IMR-90 (cell line): ENCODE measurements at regions not wholly inside any gene's neighbourhood (a gene's known extent, or its start where the extent isn't known, plus 50 kb on each side); places are given as distances from the start of the nearest gene placed in this dataset.

ENCODE experiments used
- ATAC-seq: fragments of 200-7000 bp; cut with Tn5 transposase; 2 replicates; pipeline ENCODE4 v1.9.1; 2020; ENCODE audit warnings: low read depth, mild to moderate bottlenecking, moderate library complexity
- BruUV-seq: library from RNA; stranded (reverse); fragments of 400-500 nt; replicated peaks from 2 replicates; lab custom pipeline; 2021; lab: Mats Ljungman, UMichigan
- CTCF ChIA-PET: fragments of 300-600 bp; formaldehyde crosslinking; extraction: SDS; loops from one replicate; lab custom pipeline; 2021; ENCODE audit warnings: antibody characterized with exemption; lab: Yijun Ruan, JAX
- POLR2A ChIA-PET: fragments of 300-600 bp; sonication (Branson Sonifier 250); formaldehyde crosslinking; loops from one replicate; lab custom pipeline; 2022; ENCODE audit warnings: antibody characterized with exemption; ENCODE audit not compliant: unreplicated experiment; lab: Charles Lee
- DNase-seq: peaks from one replicate; pipeline ENCODE4 v3.0.0; 2013
- H2AFZ ChIP-seq: replicated peaks from 2 replicates; pipeline ENCODE3; 2013; ENCODE audit warnings: low read length, mild to moderate bottlenecking; ENCODE audit not compliant: poor library complexity
- H2AK5ac ChIP-seq: 2 replicates; pipeline ENCODE4 v1.6.1; 2013; ENCODE audit warnings: low read depth, low read length, inconsistent platforms
- H2AK9ac ChIP-seq: replicated peaks from 2 replicates; pipeline ENCODE3; 2013; ENCODE audit warnings: mild to moderate bottlenecking, low read depth, low read length, moderate library complexity; ENCODE audit not compliant: poor library complexity
- H2BK120ac ChIP-seq: 2 replicates; pipeline ENCODE4 v1.6.1; 2013; ENCODE audit warnings: low read depth, low read length, inconsistent platforms
- H2BK15ac ChIP-seq: 3 replicates; pipeline ENCODE4 v1.6.1; 2013; ENCODE audit warnings: low read depth, low read length, inconsistent platforms
- H2BK20ac ChIP-seq: 2 replicates; pipeline ENCODE4 v1.6.1; 2013; ENCODE audit warnings: low read depth, mild to moderate bottlenecking, inconsistent platforms, low read length, moderate library complexity
- H2BK5ac ChIP-seq: 2 replicates; pipeline ENCODE4 v1.6.1; 2013; ENCODE audit warnings: mild to moderate bottlenecking, low read depth, low read length, inconsistent platforms; ENCODE audit not compliant: poor library complexity, severe bottlenecking
- H3K14ac ChIP-seq: replicated peaks from 2 replicates; pipeline ENCODE4 v1.6.1; 2013; ENCODE audit warnings: low read depth, low read length, inconsistent platforms
- H3K18ac ChIP-seq: 2 replicates; pipeline ENCODE4 v1.6.1; 2013; ENCODE audit warnings: low read depth, low read length, control low read depth
- H3K23ac ChIP-seq: 2 replicates; pipeline ENCODE4 v1.6.1; 2013; ENCODE audit warnings: low read depth, low read length, inconsistent platforms
- H3K27ac ChIP-seq: 2 replicates; pipeline ENCODE4 v1.5.1; 2013; ENCODE audit warnings: mild to moderate bottlenecking, control low read depth, low read length; ENCODE audit not compliant: insufficient read depth
- H3K27me3 ChIP-seq: 2 replicates; pipeline ENCODE4 v1.6.1; 2013; ENCODE audit warnings: low read length; ENCODE audit not compliant: control insufficient read depth, insufficient read depth
- H3K36me3 ChIP-seq: 2 replicates; pipeline ENCODE4 v1.6.1; 2013; ENCODE audit warnings: low read length, mixed read lengths; ENCODE audit not compliant: control insufficient read depth, insufficient read depth
- H3K4ac ChIP-seq: 2 replicates; pipeline ENCODE4 v1.6.1; 2013; ENCODE audit warnings: low read depth, low read length, inconsistent platforms
- H3K4me1 ChIP-seq: 2 replicates; pipeline ENCODE4 v1.6.1; 2013; ENCODE audit warnings: low read length, mixed read lengths; ENCODE audit not compliant: control insufficient read depth, insufficient read depth
- H3K4me2 ChIP-seq: 2 replicates; pipeline ENCODE4 v1.6.1; 2013; ENCODE audit warnings: low read depth, mild to moderate bottlenecking, control low read depth, low read length, moderate library complexity
- H3K4me3 ChIP-seq: 2 replicates; pipeline ENCODE4 v1.5.1; 2013; ENCODE audit warnings: low read depth, mild to moderate bottlenecking, control low read depth, low read length, moderate library complexity; ENCODE audit not compliant: insufficient read depth
- H3K56ac ChIP-seq: 2 replicates; pipeline ENCODE4 v1.6.1; 2013; ENCODE audit warnings: low read length, inconsistent platforms; ENCODE audit not compliant: insufficient read depth; ENCODE audit errors: extremely low read depth
- H3K79me1 ChIP-seq, 2 experiments: 2 replicates each; pipeline ENCODE4 v1.6.1; 2013; ENCODE audit warnings: low read length in 2 of 2, inconsistent platforms in 1 of 2, low read depth in 1 of 2
- H3K9ac ChIP-seq: 2 replicates; pipeline ENCODE4 v1.6.1; 2013; ENCODE audit warnings: low read depth, low read length, control low read depth
- H3K9me1 ChIP-seq: 2 replicates; pipeline ENCODE4 v1.6.1; 2013; ENCODE audit warnings: low read length, inconsistent platforms; ENCODE audit not compliant: insufficient read depth
- H3K9me3 ChIP-seq: 2 replicates; pipeline ENCODE4 v1.6.1; 2013; ENCODE audit warnings: low read length; ENCODE audit not compliant: control insufficient read depth, insufficient read depth
- H4K20me1 ChIP-seq: 2 replicates; pipeline ENCODE4 v1.6.1; 2013; ENCODE audit warnings: low read length, inconsistent platforms; ENCODE audit not compliant: insufficient read depth
- H4K5ac ChIP-seq: 2 replicates; pipeline ENCODE4 v1.6.1; 2013; ENCODE audit warnings: mild to moderate bottlenecking, low read depth, low read length, control low read depth
- H4K8ac ChIP-seq, 2 experiments: 2 replicates each; pipeline ENCODE4 v1.6.1; 2013; ENCODE audit warnings: low read depth in 2 of 2, low read length in 2 of 2, control low read depth in 1 of 2, inconsistent platforms in 1 of 2
- H4K91ac ChIP-seq: 2 replicates; pipeline ENCODE4 v1.6.1; 2013; ENCODE audit warnings: low read depth, low read length, inconsistent platforms; ENCODE audit not compliant: insufficient read depth
- CEBPB ChIP-seq: IDR thresholded peaks from 2 replicates; pipeline ENCODE4 v1.6.1; 2012; ENCODE audit warnings: low read depth, low read length, improper control_type of control experiment
- CTCF ChIP-seq: conservative IDR thresholded peaks from 2 replicates; pipeline ENCODE4 v1.5.1; 2012; ENCODE audit warnings: mild to moderate bottlenecking, low read depth, low read length, improper control_type of control experiment
- ELK1 ChIP-seq: fragments of 150-350 bp; IDR thresholded peaks from 2 replicates; pipeline ENCODE4 v1.6.1; 2016; ENCODE audit warnings: low read depth, mild to moderate bottlenecking, low read length, moderate library complexity, borderline replicate concordance
- FOS ChIP-seq: fragments of 150-350 bp; IDR thresholded peaks from 2 replicates; pipeline ENCODE4 v1.6.1; 2016; ENCODE audit warnings: low read depth, low read length
- NFE2L2 ChIP-seq: fragments of 150-350 bp; IDR thresholded peaks from 2 replicates; pipeline ENCODE4 v1.6.1; 2016; ENCODE audit warnings: low read depth, mild to moderate bottlenecking, low read length
- POLR2A ChIP-seq: IDR thresholded peaks from 2 replicates; pipeline ENCODE4 v1.6.1; 2012; ENCODE audit warnings: mild to moderate bottlenecking, low read depth, low read length
- RAD21 ChIP-seq: IDR thresholded peaks from 2 replicates; pipeline ENCODE4 v1.6.1; 2012; ENCODE audit warnings: low read length, improper control_type of control experiment
- WGBS, 2 experiments: methylation state at CpG; one replicate each; pipeline versions ENCODE4 v1.1.5 to v1.1.7; 2013; ENCODE audit warnings: missing lambda C conversion rate in 2 of 2; ENCODE audit not compliant: insufficient read length in 1 of 2; ENCODE audit errors: extremely low coverage in 2 of 2; 5-methylcytosine and 5-hydroxymethylcytosine counted together
- dilution Hi-C: fragments of 300-500 bp; cut with HindIII; formaldehyde crosslinking; loops from one replicate; pipeline ENCODE4 v1.14.3; 2018; ENCODE audit warnings: low sequenced_read_pairs; ENCODE audit not compliant: unreplicated experiment
- in situ Hi-C: fragments of 300-500 bp; cut with MboI; formaldehyde crosslinking; loops from 3 replicates; pipeline ENCODE4 v1.14.3; 2019; ENCODE audit warnings: low sequenced_read_pairs, inconsistent platforms, mixed read lengths
- intact Hi-C: fragments of 100-400 bp; cut with micrococcal nuclease; formaldehyde crosslinking; loops from 2 replicates; pipeline ENCODE4 v1.10.0; 2022

GRCh38 chr1:79362470-79362869, 355.9 kb upstream of the ADGRL4 start:
- Histone ChIP-seq H4K20me1 (no peaks in the 10 kb centered on the region), H2BK120ac (no peak overlapping the region), H4K91ac (no peak overlapping the region), H3K4me2 (no peak overlapping the region), H3K27ac (no peak overlapping the region), H3K4me3 (no peak overlapping the region), H2BK20ac (no peak overlapping the region), H3K4me1 (no peaks in the 10 kb centered on the region), H3K9ac (no peak overlapping the region), H3K4ac (no peak overlapping the region), H3K14ac (no peak overlapping the region), H3K56ac (no peak overlapping the region), H3K36me3 (no peaks in the 10 kb centered on the region), H4K8ac (no peak overlapping the region), H2AFZ (no peak overlapping the region), H3K79me1 (no peaks in the 10 kb centered on the region), H3K27me3 (no peaks in the 10 kb centered on the region), H2BK5ac (no peak overlapping the region), H2AK9ac (no peak overlapping the region), H3K23ac (no peak overlapping the region), H2BK15ac (no peak overlapping the region), H3K18ac (no peak overlapping the region), H2AK5ac (no peak overlapping the region), H3K9me3 (no peaks in the 10 kb centered on the region), H4K5ac (no peak overlapping the region), H3K9me1 (no peaks in the 10 kb centered on the region)
- intact Hi-C loops (no loop called here), dilution Hi-C loops (no loop called here), in situ Hi-C loops (no loop called here)
- no TSS peak for BruUV-seq
- DNase-seq (no peak), ATAC-seq (no peak)
- POLR2A ChIA-PET = no interaction called here
- TF ChIP-seq CTCF (no peak), POLR2A (no peak), RAD21 (no peak), CEBPB (no peak), NFE2L2 (no peak), ELK1 (no peak), FOS (no peak)
- CTCF ChIA-PET = interaction anchor here (1.1 kb wide), 1 partner anchor 9 kb away, joined by 3 read pairs; no protein-coding TSS in a partner anchor
- no CpG with 5 or more reads among the region's 3 CpGs for WGBS, 2 experiments
